ENCODE measurements at regions not wholly inside any gene's neighbourhood (a gene's known extent, or its start where the extent isn't known, plus 50 kb on each side); places are given as distances from the start of the nearest gene placed in this dataset.

GRCh38 chr2:37874470-37874869, 50.6 kb upstream of the RMDN2 start:
- no peak overlapping the region for H3K27ac ChIP-seq (ENCODE audit: low read depth in 1 of 3, low read length in 2 of 3)
- FAIRE-seq (no peak), DNase-seq (no peak)
- H3K36me3 ChIP-seq (ENCODE audit: control insufficient read depth in 3 of 3, insufficient read depth in 2 of 3, low read depth in 1 of 3, low read length in 3 of 3), result no peaks in the 10 kb centered on the region
- no peaks in the 10 kb centered on the region for H3K9me3 ChIP-seq (ENCODE audit: control insufficient read depth in 2 of 2, insufficient read depth in 1 of 2, low read depth in 1 of 2, low read length in 1 of 2)
- peaks cover 0 to 6% (median 0%) of the 10 kb centered on the region in 3 donors for H3K4me1 ChIP-seq (ENCODE audit: control insufficient read depth in 3 of 3, insufficient read depth in 2 of 3, low read depth in 1 of 3, low read length in 2 of 3)
- no peaks in the 10 kb centered on the region for H3K27me3 ChIP-seq (ENCODE audit: control insufficient read depth in 3 of 3, insufficient read depth in 3 of 3, low read length in 3 of 3)
- no peak overlapping the region for H3K4me3 ChIP-seq (ENCODE audit: low read depth in 1 of 3, low read length in 3 of 3)
- 91 to 94% (median 91%) methylated on average over 7 of the region's 7 CpGs for WGBS, 3 donors
